ENCODE measurements at regions not wholly inside any gene's neighbourhood (a gene's known extent, or its start where the extent isn't known, plus 50 kb on each side); places are given as distances from the start of the nearest gene placed in this dataset.

DNA sequence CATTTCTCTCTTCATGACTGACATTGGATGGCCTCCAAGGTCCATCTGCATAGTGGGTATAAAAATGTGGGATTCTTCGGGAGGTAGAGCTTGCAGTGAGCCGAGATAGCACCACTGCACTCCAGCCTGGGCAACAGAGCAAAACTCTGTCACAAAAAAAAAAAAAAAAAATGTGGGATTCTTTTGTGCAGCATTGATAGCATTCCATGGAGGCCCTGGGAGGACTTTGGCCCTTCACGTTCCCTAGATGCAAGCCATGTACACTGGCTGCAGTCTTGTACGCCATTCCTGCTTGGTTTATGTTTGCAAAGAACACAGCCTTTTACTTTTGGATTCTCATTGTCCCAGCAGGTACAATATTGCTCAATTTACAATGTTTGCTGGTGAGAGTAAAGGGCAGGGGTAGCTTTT lies 157.8 kb downstream of the SLCO4C1 start (continued):
- TF ChIP-seq, protein P1, sequence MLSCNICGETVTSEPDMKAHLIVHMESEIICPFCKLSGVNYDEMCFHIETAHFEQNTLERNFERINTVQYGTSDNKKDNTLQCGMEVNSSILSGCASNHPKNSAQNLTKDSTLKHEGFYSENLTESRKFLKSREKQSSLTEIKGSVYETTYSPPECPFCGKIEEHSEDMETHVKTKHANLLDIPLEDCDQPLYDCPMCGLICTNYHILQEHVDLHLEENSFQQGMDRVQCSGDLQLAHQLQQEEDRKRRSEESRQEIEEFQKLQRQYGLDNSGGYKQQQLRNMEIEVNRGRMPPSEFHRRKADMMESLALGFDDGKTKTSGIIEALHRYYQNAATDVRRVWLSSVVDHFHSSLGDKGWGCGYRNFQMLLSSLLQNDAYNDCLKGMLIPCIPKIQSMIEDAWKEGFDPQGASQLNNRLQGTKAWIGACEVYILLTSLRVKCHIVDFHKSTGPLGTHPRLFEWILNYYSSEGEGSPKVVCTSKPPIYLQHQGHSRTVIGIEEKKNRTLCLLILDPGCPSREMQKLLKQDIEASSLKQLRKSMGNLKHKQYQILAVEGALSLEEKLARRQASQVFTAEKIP (CRISPR knock-in tag; IDR thresholded peaks at IDR 0.05; ENCODE audit: borderline replicate concordance) = no peak
- no peak for TF ChIP-seq SIN3B (IDR thresholded peaks at IDR 0.05; ENCODE audit: low read length)
- TF ChIP-seq PCBP2 (optimal IDR thresholded peaks at IDR 0.05; ENCODE audit: low read depth, low read length, poor library complexity, severe bottlenecking) = no peak
- no peak for TF ChIP-seq SMAD3 (CRISPR knock-in tag; IDR thresholded peaks at IDR 0.05)
- TF ChIP-seq MIER3 (CRISPR knock-in tag; IDR thresholded peaks at IDR 0.05; ENCODE audit: borderline replicate concordance) = no peak
- no peak for TF ChIP-seq CBX1 (IDR thresholded peaks at IDR 0.05; ENCODE audit: low read depth)
- TF ChIP-seq ZNF331 (CRISPR knock-in tag; IDR thresholded peaks at IDR 0.05) = peak; percentile 79; the same call in 1 of the 2 replicates
- TF ChIP-seq, protein P2, sequence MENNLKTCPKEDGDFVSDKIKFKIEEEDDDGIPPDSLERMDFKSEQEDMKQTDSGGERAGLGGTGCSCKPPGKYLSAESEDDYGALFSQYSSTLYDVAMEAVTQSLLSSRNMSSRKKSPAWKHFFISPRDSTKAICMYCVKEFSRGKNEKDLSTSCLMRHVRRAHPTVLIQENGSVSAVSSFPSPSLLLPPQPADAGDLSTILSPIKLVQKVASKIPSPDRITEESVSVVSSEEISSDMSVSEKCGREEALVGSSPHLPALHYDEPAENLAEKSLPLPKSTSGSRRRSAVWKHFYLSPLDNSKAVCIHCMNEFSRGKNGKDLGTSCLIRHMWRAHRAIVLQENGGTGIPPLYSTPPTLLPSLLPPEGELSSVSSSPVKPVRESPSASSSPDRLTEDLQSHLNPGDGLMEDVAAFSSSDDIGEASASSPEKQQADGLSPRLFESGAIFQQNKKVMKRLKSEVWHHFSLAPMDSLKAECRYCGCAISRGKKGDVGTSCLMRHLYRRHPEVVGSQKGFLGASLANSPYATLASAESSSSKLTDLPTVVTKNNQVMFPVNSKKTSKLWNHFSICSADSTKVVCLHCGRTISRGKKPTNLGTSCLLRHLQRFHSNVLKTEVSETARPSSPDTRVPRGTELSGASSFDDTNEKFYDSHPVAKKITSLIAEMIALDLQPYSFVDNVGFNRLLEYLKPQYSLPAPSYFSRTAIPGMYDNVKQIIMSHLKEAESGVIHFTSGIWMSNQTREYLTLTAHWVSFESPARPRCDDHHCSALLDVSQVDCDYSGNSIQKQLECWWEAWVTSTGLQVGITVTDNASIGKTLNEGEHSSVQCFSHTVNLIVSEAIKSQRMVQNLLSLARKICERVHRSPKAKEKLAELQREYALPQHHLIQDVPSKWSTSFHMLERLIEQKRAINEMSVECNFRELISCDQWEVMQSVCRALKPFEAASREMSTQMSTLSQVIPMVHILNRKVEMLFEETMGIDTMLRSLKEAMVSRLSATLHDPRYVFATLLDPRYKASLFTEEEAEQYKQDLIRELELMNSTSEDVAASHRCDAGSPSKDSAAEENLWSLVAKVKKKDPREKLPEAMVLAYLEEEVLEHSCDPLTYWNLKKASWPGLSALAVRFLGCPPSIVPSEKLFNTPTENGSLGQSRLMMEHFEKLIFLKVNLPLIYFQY (CRISPR knock-in tag; IDR thresholded peaks at IDR 0.05; ENCODE audit: borderline replicate concordance) = no peak
- no peak for TF ChIP-seq ETV6 (CRISPR knock-in tag; conservative IDR thresholded peaks at IDR 0.05)
- TF ChIP-seq HOXA5 (CRISPR knock-in tag; IDR thresholded peaks at IDR 0.05) = no peak
- TF ChIP-seq, protein P3, sequence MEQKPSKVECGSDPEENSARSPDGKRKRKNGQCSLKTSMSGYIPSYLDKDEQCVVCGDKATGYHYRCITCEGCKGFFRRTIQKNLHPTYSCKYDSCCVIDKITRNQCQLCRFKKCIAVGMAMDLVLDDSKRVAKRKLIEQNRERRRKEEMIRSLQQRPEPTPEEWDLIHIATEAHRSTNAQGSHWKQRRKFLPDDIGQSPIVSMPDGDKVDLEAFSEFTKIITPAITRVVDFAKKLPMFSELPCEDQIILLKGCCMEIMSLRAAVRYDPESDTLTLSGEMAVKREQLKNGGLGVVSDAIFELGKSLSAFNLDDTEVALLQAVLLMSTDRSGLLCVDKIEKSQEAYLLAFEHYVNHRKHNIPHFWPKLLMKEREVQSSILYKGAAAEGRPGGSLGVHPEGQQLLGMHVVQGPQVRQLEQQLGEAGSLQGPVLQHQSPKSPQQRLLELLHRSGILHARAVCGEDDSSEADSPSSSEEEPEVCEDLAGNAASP (CRISPR knock-in tag; IDR thresholded peaks at IDR 0.05; ENCODE audit: borderline replicate concordance) = no peak
- TF ChIP-seq IKZF4 (CRISPR knock-in tag; IDR thresholded peaks at IDR 0.05; ENCODE audit: borderline replicate concordance, low read depth, not compliant biosample characterization) = no peak
- no peak for TF ChIP-seq ZNF33B (CRISPR knock-in tag; IDR thresholded peaks at IDR 0.05)
- TF ChIP-seq ZBTB7B (CRISPR knock-in tag; IDR thresholded peaks at IDR 0.05) = no peak
- TF ChIP-seq RORA (CRISPR knock-in tag; IDR thresholded peaks at IDR 0.05) = no peak
- TF ChIP-seq PHF5A (CRISPR knock-in tag; IDR thresholded peaks at IDR 0.05; ENCODE audit: low read depth, unreplicated experiment) = no peak
- peak; percentile 91 for TF ChIP-seq ZNF121 (CRISPR knock-in tag; IDR thresholded peaks at IDR 0.05)
- TF ChIP-seq ZNF160 (CRISPR knock-in tag; IDR thresholded peaks at IDR 0.05) = no peak
- no peak for TF ChIP-seq ZIK1 (CRISPR knock-in tag; IDR thresholded peaks at IDR 0.05; ENCODE audit: borderline replicate concordance, low read depth)
- TF ChIP-seq ZNF460 (CRISPR knock-in tag; IDR thresholded peaks at IDR 0.05; ENCODE audit: borderline replicate concordance) = no peak
- peak; percentile 88 for TF ChIP-seq HNF4G (IDR thresholded peaks at IDR 0.05; ENCODE audit: borderline replicate concordance, low read depth, low read length)
- peak; percentile 77; the same call in 1 of the 2 replicates for TF ChIP-seq HNF4G (CRISPR knock-in tag; IDR thresholded peaks at IDR 0.05; ENCODE audit: borderline replicate concordance, low read depth)
- TF ChIP-seq ZNF367 (CRISPR knock-in tag; IDR thresholded peaks at IDR 0.05; ENCODE audit: borderline replicate concordance) = no peak
- TF ChIP-seq, protein P4, sequence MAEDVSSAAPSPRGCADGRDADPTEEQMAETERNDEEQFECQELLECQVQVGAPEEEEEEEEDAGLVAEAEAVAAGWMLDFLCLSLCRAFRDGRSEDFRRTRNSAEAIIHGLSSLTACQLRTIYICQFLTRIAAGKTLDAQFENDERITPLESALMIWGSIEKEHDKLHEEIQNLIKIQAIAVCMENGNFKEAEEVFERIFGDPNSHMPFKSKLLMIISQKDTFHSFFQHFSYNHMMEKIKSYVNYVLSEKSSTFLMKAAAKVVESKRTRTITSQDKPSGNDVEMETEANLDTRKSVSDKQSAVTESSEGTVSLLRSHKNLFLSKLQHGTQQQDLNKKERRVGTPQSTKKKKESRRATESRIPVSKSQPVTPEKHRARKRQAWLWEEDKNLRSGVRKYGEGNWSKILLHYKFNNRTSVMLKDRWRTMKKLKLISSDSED (CRISPR knock-in tag; IDR thresholded peaks at IDR 0.05) = no peak
- 0 out of 2 replicates have a peak, but pooled peaks have one; percentile 38 for TF ChIP-seq TOPORS (CRISPR knock-in tag; IDR thresholded peaks at IDR 0.05)
